Progenitor cell of endocrine pancreas (in vitro differentiated cells): ENCODE measurements at regions not wholly inside any gene's neighbourhood (a gene's known extent, or its start where the extent isn't known, plus 50 kb on each side); places are given as distances from the start of the nearest gene placed in this dataset.

Source experiments
- DNase-seq: peaks from one replicate; pipeline ENCODE4 v3.0.0; 2021; ENCODE audit warnings: low spot score; ENCODE audit not compliant: unreplicated experiment
- H3K27ac Mint-ChIP-seq: 2 replicates; pipeline ENCODE4 v1.8.0; 2021; ENCODE audit warnings: mild to moderate bottlenecking, moderate library complexity, mixed read lengths
- H3K27me3 Mint-ChIP-seq: 2 replicates; pipeline ENCODE4 v1.8.0; 2021; ENCODE audit warnings: mixed read lengths
- H3K36me3 Mint-ChIP-seq: 2 replicates; pipeline ENCODE4 v1.8.0; 2022; ENCODE audit warnings: mixed read lengths; ENCODE audit not compliant: insufficient read depth
- H3K4me1 Mint-ChIP-seq: 2 replicates; pipeline ENCODE4 v1.8.0; 2021; ENCODE audit warnings: low read depth, mixed read lengths
- H3K4me3 Mint-ChIP-seq: 2 replicates; pipeline ENCODE4 v1.8.0; 2021; ENCODE audit warnings: low read depth, mild to moderate bottlenecking, moderate library complexity, mixed read lengths
- H3K9me3 Mint-ChIP-seq: 2 replicates; pipeline ENCODE4 v1.8.0; 2021; ENCODE audit warnings: low read depth, mixed read lengths
- CTCF ChIP-seq: fragments of 200-600 bp; sonication (generic); IDR thresholded peaks from one replicate; pipeline ENCODE4 v1.5.0; 2021; ENCODE audit warnings: antibody characterized with exemption, mild to moderate bottlenecking; ENCODE audit not compliant: unreplicated experiment

- TF ChIP-seq CTCF = no peak
- Mint-ChIP-seq H3K27me3 (peaks cover 64% of the 10 kb centered on the region), H3K9me3 (no peaks in the 10 kb centered on the region), H3K4me3 (no peak overlapping the region), H3K4me1 (peaks cover 18% of the 10 kb centered on the region), H3K36me3 (no peaks in the 10 kb centered on the region), H3K27ac (no peak overlapping the region)
- DNase-seq = no peak
These were observed 146.4 kb upstream of the COPS8 start for GRCh38 chr2:236939271-236939670.

GRCh38 chr2:236939721-236940231 is 145.9 kb upstream of the COPS8 start:
- Mint-ChIP-seq H3K4me3 (no peak overlapping the region), H3K9me3 (no peaks in the 10 kb centered on the region), H3K36me3 (no peaks in the 10 kb centered on the region), H3K4me1 (peaks cover 18% of the 10 kb centered on the region), H3K27me3 (peaks cover 59% of the 10 kb centered on the region), H3K27ac (no peak overlapping the region)
- no peak for TF ChIP-seq CTCF
- DNase-seq = no peak

GRCh38 chr2:236940497-236940896 is 145.2 kb upstream of the COPS8 start:
- no peak overlapping the region for H3K4me3 Mint-ChIP-seq
- no peaks in the 10 kb centered on the region for H3K36me3 Mint-ChIP-seq
- H3K9me3 Mint-ChIP-seq = no peaks in the 10 kb centered on the region
- no peak for DNase-seq
- no peak for TF ChIP-seq CTCF
- H3K27me3 Mint-ChIP-seq = peaks cover 54% of the 10 kb centered on the region
- H3K4me1 Mint-ChIP-seq = peaks cover 18% of the 10 kb centered on the region
- no peak overlapping the region for H3K27ac Mint-ChIP-seq

- Mint-ChIP-seq H3K4me3 (no peak overlapping the region), H3K27me3 (peaks cover 52% of the 10 kb centered on the region), H3K4me1 (peaks cover 18% of the 10 kb centered on the region), H3K9me3 (no peaks in the 10 kb centered on the region), H3K36me3 (no peaks in the 10 kb centered on the region), H3K27ac (no peak overlapping the region)
- no peak for TF ChIP-seq CTCF
- no peak for DNase-seq
These were observed 144.7 kb upstream of the COPS8 start for GRCh38 chr2:236940916-236941520.

GRCh38 chr2:236941551-236941950 is 144.1 kb upstream of the COPS8 start:
- no peak for TF ChIP-seq CTCF
- Mint-ChIP-seq H3K4me3 (no peak overlapping the region), H3K9me3 (no peaks in the 10 kb centered on the region), H3K27ac (no peak overlapping the region), H3K36me3 (no peaks in the 10 kb centered on the region), H3K27me3 (peaks cover 54% of the 10 kb centered on the region), H3K4me1 (peaks cover 18% of the 10 kb centered on the region)
- no peak for DNase-seq
